ENCODE measurements at regions not wholly inside any gene's neighbourhood (a gene's known extent, or its start where the extent isn't known, plus 50 kb on each side); places are given as distances from the start of the nearest gene placed in this dataset.

DNA sequence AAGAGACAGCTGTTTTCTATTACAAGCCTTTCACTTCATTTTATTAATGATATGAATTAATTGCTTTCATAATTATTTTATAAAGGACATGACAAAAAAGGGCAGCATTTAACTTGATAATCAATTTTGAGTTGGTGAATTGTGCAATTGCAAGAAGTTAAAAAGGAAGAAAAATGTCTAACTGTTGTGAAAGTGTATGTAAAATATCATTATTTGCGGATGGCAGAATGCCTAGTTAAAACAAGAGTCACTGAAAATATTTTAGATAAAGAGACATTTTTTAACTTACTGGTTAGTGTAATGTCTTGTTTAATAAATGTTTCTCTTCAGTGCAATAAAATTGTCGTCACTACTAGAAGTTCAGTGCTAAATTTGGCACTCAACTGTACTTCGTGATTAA lies 57.6 kb upstream of the HTR4 start:
- Histone ChIP-seq H3K9ac (ENCODE audit: extremely low read depth, insufficient read length, low read length) (no peak overlapping the region), H3T11ph (ENCODE audit: low read length) (no peak overlapping the region), H4K5ac (ENCODE audit: insufficient read length, low read depth, low read length) (no peak overlapping the region), H2AK5ac (ENCODE audit: insufficient read length, low read length) (no peak overlapping the region), H3K4me2 (ENCODE audit: insufficient read depth, insufficient read length, low read length) (no peak overlapping the region), H3K56ac (ENCODE audit: insufficient read length, low read depth, low read length) (no peak overlapping the region), H2BK15ac (ENCODE audit: low read depth, low read length) (no peak overlapping the region), H3K27me3 (ENCODE audit: insufficient read depth, low read length) (no peaks in the 10 kb centered on the region), H4K20me1 (ENCODE audit: control insufficient read depth, insufficient read depth, insufficient read length) (no peaks in the 10 kb centered on the region), H2BK5ac (ENCODE audit: insufficient read length, low read length) (no peak overlapping the region), H2BK120ac (ENCODE audit: low read depth, low read length, poor library complexity, severe bottlenecking) (no peak overlapping the region), H3K23ac (ENCODE audit: insufficient read length, low read depth, low read length) (no peak overlapping the region), H3K79me1 (ENCODE audit: insufficient read depth, low read depth, low read length, poor library complexity, severe bottlenecking) (no peaks in the 10 kb centered on the region), H2BK12ac (ENCODE audit: insufficient read length, low read depth, low read length) (no peak overlapping the region), H4K8ac (replicated peaks; ENCODE audit: insufficient read length, low read depth, low read length) (no peak overlapping the region), H3K18ac (ENCODE audit: insufficient read length, low read depth, low read length) (no peak overlapping the region), H4K91ac (ENCODE audit: insufficient read length, low read depth, low read length) (no peak overlapping the region), H3K23me2 (ENCODE audit: insufficient read length, low read depth, low read length, poor library complexity, severe bottlenecking) (no peaks in the 10 kb centered on the region), H3K14ac (ENCODE audit: insufficient read depth, low read length) (no peak overlapping the region), H3K4ac (ENCODE audit: low read depth, low read length) (no peak overlapping the region), H3K27ac (ENCODE audit: insufficient read length, low read depth, low read length) (no peak overlapping the region), H2BK20ac (ENCODE audit: low read depth, low read length, poor library complexity, severe bottlenecking) (no peak overlapping the region), H3K9me3 (ENCODE audit: control insufficient read depth, low read depth, low read length) (no peaks in the 10 kb centered on the region), H2AFZ (ENCODE audit: low read length) (no peak overlapping the region), H3K4me1 (ENCODE audit: insufficient read depth, low read length) (no peaks in the 10 kb centered on the region), H3K79me2 (ENCODE audit: insufficient read depth, low read length) (no peaks in the 10 kb centered on the region)
- Mint-ChIP-seq H3K27ac (no peak overlapping the region), H3K4me1 (no peaks in the 10 kb centered on the region), H3K36me3 (ENCODE audit: insufficient read depth in 1 of 3, low read depth in 3 of 3) (no peaks in the 10 kb centered on the region), H3K4me3 (no peak overlapping the region), H3K27me3 (ENCODE audit: low read depth) (no peaks in the 10 kb centered on the region; the same call in 1 of the 2 replicates), H3K9me3 (no peaks in the 10 kb centered on the region; a peak in 1 of 5 replicates)
- TF ChIP-seq, protein P1, sequence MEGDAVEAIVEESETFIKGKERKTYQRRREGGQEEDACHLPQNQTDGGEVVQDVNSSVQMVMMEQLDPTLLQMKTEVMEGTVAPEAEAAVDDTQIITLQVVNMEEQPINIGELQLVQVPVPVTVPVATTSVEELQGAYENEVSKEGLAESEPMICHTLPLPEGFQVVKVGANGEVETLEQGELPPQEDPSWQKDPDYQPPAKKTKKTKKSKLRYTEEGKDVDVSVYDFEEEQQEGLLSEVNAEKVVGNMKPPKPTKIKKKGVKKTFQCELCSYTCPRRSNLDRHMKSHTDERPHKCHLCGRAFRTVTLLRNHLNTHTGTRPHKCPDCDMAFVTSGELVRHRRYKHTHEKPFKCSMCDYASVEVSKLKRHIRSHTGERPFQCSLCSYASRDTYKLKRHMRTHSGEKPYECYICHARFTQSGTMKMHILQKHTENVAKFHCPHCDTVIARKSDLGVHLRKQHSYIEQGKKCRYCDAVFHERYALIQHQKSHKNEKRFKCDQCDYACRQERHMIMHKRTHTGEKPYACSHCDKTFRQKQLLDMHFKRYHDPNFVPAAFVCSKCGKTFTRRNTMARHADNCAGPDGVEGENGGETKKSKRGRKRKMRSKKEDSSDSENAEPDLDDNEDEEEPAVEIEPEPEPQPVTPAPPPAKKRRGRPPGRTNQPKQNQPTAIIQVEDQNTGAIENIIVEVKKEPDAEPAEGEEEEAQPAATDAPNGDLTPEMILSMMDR (conservative IDR thresholded peaks at IDR 0.05), result no peak
- no peak for DNase-seq
- WGBS (ENCODE audit: extremely low coverage, insufficient read length, low lambda C conversion rate), result no CpG with 5 or more reads among the region's 3 CpGs

All from H9 (cell line).